ENCODE measurements at regions not wholly inside any gene's neighbourhood (a gene's known extent, or its start where the extent isn't known, plus 50 kb on each side); places are given as distances from the start of the nearest gene placed in this dataset.
"Not testable (repeated sequence)": the region's sequence is repeated elsewhere in the genome, so short reads cannot be mapped to it uniquely, and the experiment has no call there.

GRCh38 chr2:146624430-146625160 lies 1220.2 kb upstream of the ACVR2A start:
- DNase-seq, result peak; percentile 33

- DNase-seq, result no peak
Measured at GRCh38 chr2:146623771-146624170, 1221.1 kb upstream of the ACVR2A start.

- no peak for DNase-seq
Measured at GRCh38 chr2:146621656-146622055, 1223.2 kb upstream of the ACVR2A start.

GRCh38 chr2:146615778-146616177 lies 1229.1 kb upstream of the ACVR2A start:
- peak; percentile 28 for DNase-seq

- no peak for DNase-seq
Measured at GRCh38 chr2:146608490-146608889, 1236.3 kb upstream of the ACVR2A start.

- no peak for DNase-seq
Measured at GRCh38 chr2:146604521-146604920, 1240.3 kb upstream of the ACVR2A start.

- DNase-seq, result no peak
Measured at GRCh38 chr2:146602856-146603255, 1242.0 kb upstream of the ACVR2A start.

GRCh38 chr2:146602383-146602782 lies 1242.4 kb upstream of the ACVR2A start:
- DNase-seq, result no peak

GRCh38 chr2:146598791-146599190 lies 1246.0 kb upstream of the ACVR2A start:
- DNase-seq, result no peak

- no peak for DNase-seq
Measured at GRCh38 chr2:146597291-146597690, 1247.5 kb upstream of the ACVR2A start.

- DNase-seq, result no peak
Measured at GRCh38 chr2:146591908-146592307, 1252.9 kb upstream of the ACVR2A start.

GRCh38 chr2:146587291-146587713 lies 1257.5 kb upstream of the ACVR2A start:
- DNase-seq, result no peak

GRCh38 chr2:146584316-146584715 lies 1260.5 kb upstream of the ACVR2A start:
- no peak for DNase-seq

GRCh38 chr2:146579147-146579930 lies 1265.5 kb upstream of the ACVR2A start:
- no peak for DNase-seq

GRCh38 chr2:146576339-146577111 lies 1268.3 kb upstream of the ACVR2A start:
- DNase-seq, result no peak

- DNase-seq, result no peak
Measured at GRCh38 chr2:146572598-146572997, 1272.2 kb upstream of the ACVR2A start.

- DNase-seq, result no peak
Measured at GRCh38 chr2:146561996-146562395, 1282.8 kb upstream of the ACVR2A start.

- DNase-seq, result no peak
Measured at GRCh38 chr2:146547236-146547635, 1297.6 kb upstream of the ACVR2A start.

- no peak for DNase-seq
Measured at GRCh38 chr2:146544701-146545100, 1300.1 kb upstream of the ACVR2A start.

- DNase-seq, result no peak
Measured at GRCh38 chr2:146541896-146542295, 1302.9 kb upstream of the ACVR2A start.

GRCh38 chr2:146540271-146540932 lies 1304.4 kb upstream of the ACVR2A start:
- DNase-seq, result no peak

- DNase-seq, result not testable (repeated sequence)
Measured at GRCh38 chr2:146539739-146540138, 1305.1 kb upstream of the ACVR2A start.

GRCh38 chr2:146537477-146537876 lies 1307.4 kb upstream of the ACVR2A start:
- no peak for DNase-seq
